ENCODE measurements at regions not wholly inside any gene's neighbourhood (a gene's known extent, or its start where the extent isn't known, plus 50 kb on each side); places are given as distances from the start of the nearest gene placed in this dataset.

DNA sequence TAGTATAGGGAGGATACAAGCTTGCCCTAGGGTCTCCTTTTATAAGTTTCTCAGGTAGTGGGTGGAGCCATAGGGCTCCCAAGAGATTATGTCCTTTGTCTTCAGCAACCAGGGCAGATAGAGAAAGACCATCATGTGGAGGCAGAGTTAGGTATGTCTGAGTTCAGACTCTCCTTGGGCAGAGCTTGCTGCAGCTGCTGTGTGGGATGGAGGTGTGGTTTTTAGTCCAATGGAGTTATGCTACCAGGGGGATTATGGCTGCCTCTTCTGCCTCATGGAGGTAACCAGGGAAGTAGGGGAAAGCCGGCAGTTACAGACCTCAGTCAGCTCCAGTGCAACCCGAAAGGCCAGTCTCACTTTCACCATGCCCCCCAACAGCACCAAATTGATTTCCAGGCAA is 220.5 kb downstream of the NECTIN3 start:
- H3K9me3 ChIP-seq: no peaks in the 10 kb centered on the region
- no peak overlapping the region for H3K4me3 ChIP-seq
- H3K36me3 ChIP-seq: no peaks in the 10 kb centered on the region
- DNase-seq (no peak), ATAC-seq (no peak)
- H3K27me3 ChIP-seq (ENCODE audit: low read depth): no peaks in the 10 kb centered on the region
- TF ChIP-seq, protein P1, sequence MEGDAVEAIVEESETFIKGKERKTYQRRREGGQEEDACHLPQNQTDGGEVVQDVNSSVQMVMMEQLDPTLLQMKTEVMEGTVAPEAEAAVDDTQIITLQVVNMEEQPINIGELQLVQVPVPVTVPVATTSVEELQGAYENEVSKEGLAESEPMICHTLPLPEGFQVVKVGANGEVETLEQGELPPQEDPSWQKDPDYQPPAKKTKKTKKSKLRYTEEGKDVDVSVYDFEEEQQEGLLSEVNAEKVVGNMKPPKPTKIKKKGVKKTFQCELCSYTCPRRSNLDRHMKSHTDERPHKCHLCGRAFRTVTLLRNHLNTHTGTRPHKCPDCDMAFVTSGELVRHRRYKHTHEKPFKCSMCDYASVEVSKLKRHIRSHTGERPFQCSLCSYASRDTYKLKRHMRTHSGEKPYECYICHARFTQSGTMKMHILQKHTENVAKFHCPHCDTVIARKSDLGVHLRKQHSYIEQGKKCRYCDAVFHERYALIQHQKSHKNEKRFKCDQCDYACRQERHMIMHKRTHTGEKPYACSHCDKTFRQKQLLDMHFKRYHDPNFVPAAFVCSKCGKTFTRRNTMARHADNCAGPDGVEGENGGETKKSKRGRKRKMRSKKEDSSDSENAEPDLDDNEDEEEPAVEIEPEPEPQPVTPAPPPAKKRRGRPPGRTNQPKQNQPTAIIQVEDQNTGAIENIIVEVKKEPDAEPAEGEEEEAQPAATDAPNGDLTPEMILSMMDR (IDR thresholded peaks at IDR 0.05): no peak
- intact Hi-C loops (cut with DNase I): no loop called here
- no peaks in the 10 kb centered on the region for H3K4me1 ChIP-seq
- H3K27ac ChIP-seq: no peak overlapping the region

DNA sequence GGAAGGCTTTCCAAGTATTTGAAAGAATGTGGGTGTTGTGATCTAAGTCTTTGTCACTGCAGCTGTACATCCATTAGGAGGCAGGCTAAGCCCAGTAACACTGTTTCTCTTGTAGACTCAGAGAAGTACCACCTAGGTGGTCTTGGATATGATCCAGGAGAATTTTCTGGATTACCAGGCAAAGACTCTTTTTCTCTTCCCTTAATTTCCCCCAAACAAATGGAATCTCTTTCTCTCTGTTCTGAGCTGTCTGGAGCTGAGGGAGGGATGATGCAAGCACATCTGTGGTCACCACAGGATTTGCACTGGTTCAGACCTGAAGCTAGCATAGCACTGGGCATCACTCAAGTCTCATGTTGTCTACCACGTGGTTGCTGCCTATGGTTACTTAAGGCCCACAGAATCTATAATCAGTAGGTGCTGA is 227.6 kb downstream of the NECTIN3 start:
- H3K4me3 ChIP-seq: no peak overlapping the region
- no peak for ATAC-seq
- H3K4me1 ChIP-seq: no peaks in the 10 kb centered on the region
- intact Hi-C loops (cut with DNase I): no loop called here
- no peaks in the 10 kb centered on the region for H3K9me3 ChIP-seq
- DNase-seq: no peak
- H3K27me3 ChIP-seq (ENCODE audit: low read depth): no peaks in the 10 kb centered on the region
- TF ChIP-seq, protein P1 (IDR thresholded peaks at IDR 0.05): no peak
- H3K27ac ChIP-seq: no peak overlapping the region
- H3K36me3 ChIP-seq: no peaks in the 10 kb centered on the region

DNA sequence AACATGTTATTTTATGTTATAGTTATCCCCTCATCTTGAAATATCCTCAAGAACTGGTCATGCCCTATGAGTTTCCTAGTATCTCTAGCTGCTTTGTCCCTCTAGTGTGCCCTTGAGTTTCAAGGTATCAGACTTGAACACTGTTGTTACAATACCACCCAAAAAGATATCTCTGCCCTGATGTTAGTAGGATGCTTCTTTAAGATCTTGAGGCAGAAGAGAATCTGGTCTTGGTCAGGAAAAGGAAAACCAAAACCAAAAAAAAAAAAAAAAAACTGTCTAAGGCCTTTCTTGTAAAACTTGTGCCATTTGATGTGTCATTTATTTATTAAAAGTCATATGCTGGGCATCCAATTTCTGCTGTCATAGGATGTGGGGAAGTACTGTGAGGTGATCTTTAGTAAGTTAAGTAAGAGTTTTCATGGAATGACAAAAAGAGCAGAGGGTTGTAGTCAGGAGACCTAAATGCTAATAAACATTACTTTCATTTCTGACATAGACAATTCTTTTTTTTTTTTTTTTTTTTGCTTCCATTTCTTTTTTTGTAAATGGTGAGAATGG is 229.7 kb downstream of the NECTIN3 start:
- no peak for ATAC-seq

DNA sequence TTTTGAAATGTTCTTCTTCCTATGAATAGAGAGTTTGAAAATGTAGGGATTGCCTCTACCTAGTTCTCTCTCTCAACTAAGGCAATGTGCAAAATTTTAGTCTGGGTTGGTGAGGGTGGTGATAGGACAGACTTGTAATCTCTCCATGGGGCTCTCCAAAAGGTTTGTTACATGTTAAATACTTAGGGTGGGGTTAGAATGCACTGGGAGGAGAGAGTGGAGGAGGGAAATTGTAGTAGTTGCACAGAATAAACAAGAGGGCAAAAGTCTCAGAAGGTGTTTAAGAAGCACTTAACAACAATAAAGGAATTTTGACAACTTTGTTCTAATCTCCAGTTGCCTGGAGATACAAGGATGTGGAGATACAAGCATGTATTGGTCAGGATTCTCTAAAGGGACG is 230.4 kb downstream of the NECTIN3 start:
- TF ChIP-seq, protein P1 (IDR thresholded peaks at IDR 0.05): no peak
- intact Hi-C loops (cut with DNase I): no loop called here
- ATAC-seq (peak; percentile 67 to 79), DNase-seq (no peak)
- H3K27me3 ChIP-seq (ENCODE audit: low read depth): no peaks in the 10 kb centered on the region
- no peaks in the 10 kb centered on the region for H3K9me3 ChIP-seq
- no peak overlapping the region for H3K27ac ChIP-seq
- H3K4me3 ChIP-seq: no peak overlapping the region
- H3K4me1 ChIP-seq: no peaks in the 10 kb centered on the region
- no peaks in the 10 kb centered on the region for H3K36me3 ChIP-seq

More for the DNA sequence above, 229.7 kb downstream of the NECTIN3 start:
- intact Hi-C loops (cut with DNase I): no loop called here
- no peak overlapping the region for H3K27ac ChIP-seq
- H3K4me3 ChIP-seq: no peak overlapping the region
- H3K9me3 ChIP-seq: no peaks in the 10 kb centered on the region
- no peaks in the 10 kb centered on the region for H3K27me3 ChIP-seq (ENCODE audit: low read depth)
- no peak for DNase-seq
- TF ChIP-seq, protein P1 (IDR thresholded peaks at IDR 0.05): no peak
- H3K36me3 ChIP-seq: no peaks in the 10 kb centered on the region
- H3K4me1 ChIP-seq: no peaks in the 10 kb centered on the region

DNA sequence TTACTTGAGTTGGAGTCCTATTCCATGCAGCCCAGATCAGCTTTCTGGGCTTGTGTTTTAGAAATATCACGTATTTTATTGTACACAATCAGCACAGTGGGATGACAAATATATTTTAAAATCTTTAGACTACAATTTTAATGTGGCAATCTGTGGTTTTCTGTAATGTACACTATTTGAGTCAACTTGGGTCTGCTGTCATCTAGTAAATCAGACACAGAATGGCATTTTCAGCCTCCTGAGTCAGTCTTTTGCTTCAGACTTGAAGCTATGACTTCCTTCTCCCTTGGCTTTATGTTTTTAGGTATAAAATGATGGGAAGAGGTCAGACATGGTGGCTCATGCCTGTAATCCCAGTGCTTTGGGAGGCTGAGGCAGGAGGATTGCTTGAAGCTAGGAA is 232.1 kb downstream of the NECTIN3 start:
- H3K4me1 ChIP-seq: no peaks in the 10 kb centered on the region
- H3K27me3 ChIP-seq (ENCODE audit: low read depth): no peaks in the 10 kb centered on the region
- intact Hi-C loops (cut with DNase I): no loop called here
- H3K36me3 ChIP-seq: no peaks in the 10 kb centered on the region
- DNase-seq (no peak), ATAC-seq (no peak)
- H3K9me3 ChIP-seq: no peaks in the 10 kb centered on the region
- TF ChIP-seq, protein P1 (IDR thresholded peaks at IDR 0.05): no peak
- no peak overlapping the region for H3K27ac ChIP-seq
- no peak overlapping the region for H3K4me3 ChIP-seq
